IMR-90 (cell line): ENCODE measurements at regions not wholly inside any gene's neighbourhood (a gene's known extent, or its start where the extent isn't known, plus 50 kb on each side); places are given as distances from the start of the nearest gene placed in this dataset.

Experiments
- CEBPB ChIP-seq: IDR thresholded peaks from 2 replicates; pipeline ENCODE4 v1.6.1; 2012; ENCODE audit warnings: low read depth, low read length, improper control_type of control experiment
- ELK1 ChIP-seq: fragments of 150-350 bp; IDR thresholded peaks from 2 replicates; pipeline ENCODE4 v1.6.1; 2016; ENCODE audit warnings: low read depth, mild to moderate bottlenecking, low read length, moderate library complexity, borderline replicate concordance
- MAFK ChIP-seq: IDR thresholded peaks from 2 replicates; pipeline ENCODE4 v1.6.1; 2012; ENCODE audit warnings: low read depth, low read length, improper control_type of control experiment
- MXI1 ChIP-seq: IDR thresholded peaks from 2 replicates; pipeline ENCODE4 v1.6.1; 2012; ENCODE audit warnings: low read depth, mild to moderate bottlenecking, low read length, moderate library complexity, borderline replicate concordance
- POLR2A ChIP-seq: IDR thresholded peaks from 2 replicates; pipeline ENCODE4 v1.6.1; 2012; ENCODE audit warnings: mild to moderate bottlenecking, low read depth, low read length
- RAD21 ChIP-seq: IDR thresholded peaks from 2 replicates; pipeline ENCODE4 v1.6.1; 2012; ENCODE audit warnings: low read length, improper control_type of control experiment
- RCOR1 ChIP-seq: IDR thresholded peaks from 2 replicates; pipeline ENCODE4 v1.6.1; 2012; ENCODE audit warnings: mild to moderate bottlenecking, low read length, improper control_type of control experiment; ENCODE audit not compliant: insufficient replicate concordance
- RFX5 ChIP-seq: IDR thresholded peaks from 2 replicates; pipeline ENCODE4 v1.8.0; 2012; ENCODE audit warnings: low read depth, mild to moderate bottlenecking, low read length, moderate library complexity
- SMC3 ChIP-seq: fragments of 150-350 bp; IDR thresholded peaks from 2 replicates; pipeline ENCODE4 v1.6.1; 2016; ENCODE audit warnings: low read depth, mild to moderate bottlenecking, antibody characterized with exemption, low read length, moderate library complexity
- TF ChIP-seq, protein P1 (sequence below): conservative IDR thresholded peaks from 2 replicates; pipeline ENCODE4 v1.5.1; 2012; ENCODE audit warnings: mild to moderate bottlenecking, low read depth, low read length, improper control_type of control experiment
- TF ChIP-seq, protein P2 (sequence below): fragments of 150-350 bp; IDR thresholded peaks from 2 replicates; pipeline ENCODE4 v1.6.1; 2017; ENCODE audit warnings: mild to moderate bottlenecking, antibody characterized with exemption, low read length, low read depth

- TF ChIP-seq SMC3 (no peak), RAD21 (no peak), POLR2A (no peak), RFX5 (no peak), RCOR1 (no peak), CEBPB (no peak), ELK1 (no peak), MAFK (no peak), MXI1 (no peak)
- TF ChIP-seq, protein P1, sequence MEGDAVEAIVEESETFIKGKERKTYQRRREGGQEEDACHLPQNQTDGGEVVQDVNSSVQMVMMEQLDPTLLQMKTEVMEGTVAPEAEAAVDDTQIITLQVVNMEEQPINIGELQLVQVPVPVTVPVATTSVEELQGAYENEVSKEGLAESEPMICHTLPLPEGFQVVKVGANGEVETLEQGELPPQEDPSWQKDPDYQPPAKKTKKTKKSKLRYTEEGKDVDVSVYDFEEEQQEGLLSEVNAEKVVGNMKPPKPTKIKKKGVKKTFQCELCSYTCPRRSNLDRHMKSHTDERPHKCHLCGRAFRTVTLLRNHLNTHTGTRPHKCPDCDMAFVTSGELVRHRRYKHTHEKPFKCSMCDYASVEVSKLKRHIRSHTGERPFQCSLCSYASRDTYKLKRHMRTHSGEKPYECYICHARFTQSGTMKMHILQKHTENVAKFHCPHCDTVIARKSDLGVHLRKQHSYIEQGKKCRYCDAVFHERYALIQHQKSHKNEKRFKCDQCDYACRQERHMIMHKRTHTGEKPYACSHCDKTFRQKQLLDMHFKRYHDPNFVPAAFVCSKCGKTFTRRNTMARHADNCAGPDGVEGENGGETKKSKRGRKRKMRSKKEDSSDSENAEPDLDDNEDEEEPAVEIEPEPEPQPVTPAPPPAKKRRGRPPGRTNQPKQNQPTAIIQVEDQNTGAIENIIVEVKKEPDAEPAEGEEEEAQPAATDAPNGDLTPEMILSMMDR = no peak
- TF ChIP-seq, protein P2, sequence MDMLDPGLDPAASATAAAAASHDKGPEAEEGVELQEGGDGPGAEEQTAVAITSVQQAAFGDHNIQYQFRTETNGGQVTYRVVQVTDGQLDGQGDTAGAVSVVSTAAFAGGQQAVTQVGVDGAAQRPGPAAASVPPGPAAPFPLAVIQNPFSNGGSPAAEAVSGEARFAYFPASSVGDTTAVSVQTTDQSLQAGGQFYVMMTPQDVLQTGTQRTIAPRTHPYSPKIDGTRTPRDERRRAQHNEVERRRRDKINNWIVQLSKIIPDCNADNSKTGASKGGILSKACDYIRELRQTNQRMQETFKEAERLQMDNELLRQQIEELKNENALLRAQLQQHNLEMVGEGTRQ = no peak
Measured at GRCh38 chr7:17584822-17585221, 286.4 kb downstream of the AHR start.
